Right lobe of liver (tissue), 4 donors: ENCODE measurements at regions not wholly inside any gene's neighbourhood (a gene's known extent, or its start where the extent isn't known, plus 50 kb on each side); places are given as distances from the start of the nearest gene placed in this dataset.

ENCODE experiments used
- POLR2A ChIP-seq: fragments of 450-650 bp; IDR thresholded peaks from one replicate; pipeline ENCODE4 v1.6.1; 2017; ENCODE audit warnings: antibody characterized with exemption, mild to moderate bottlenecking
- TF ChIP-seq, protein P1 (sequence below), 4 donors: fragments of 200-600 bp in 3 of 4; fragments of 450-650 bp in 1 of 4; IDR thresholded peaks; one replicate each; pipeline versions ENCODE4 v1.5.1 to v1.8.0; 2016 to 2022; ENCODE audit warnings: antibody characterized with exemption in 4 of 4, mild to moderate bottlenecking in 2 of 4
- donor health status: DM: no; HTN: no; CAD: no.
- donor health status: DM: no; HTN: no; CAD: no.
- donor health status: DM: no; HTN: yes; CAD: no.

DNA sequence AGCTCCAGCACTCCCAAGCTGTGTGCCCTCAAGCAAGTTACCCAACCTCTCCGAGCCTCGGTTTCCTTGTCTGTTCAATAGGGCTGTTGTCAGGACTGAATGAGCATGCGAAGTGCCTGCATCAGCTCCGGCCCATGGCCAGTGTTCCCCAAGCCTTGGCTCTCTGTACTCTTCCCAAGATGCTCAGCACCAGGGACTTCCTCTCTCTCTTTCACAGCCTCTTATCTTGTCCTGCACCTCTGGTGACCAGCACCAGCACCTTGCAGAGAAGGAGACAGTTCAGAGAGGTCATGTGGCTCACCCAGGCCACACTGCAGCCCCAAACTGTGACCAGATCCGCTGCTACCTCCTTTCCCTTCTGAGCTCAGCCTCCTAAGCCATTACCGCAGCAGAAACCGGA lies 120.3 kb upstream of the ANO1 start:
- no peak for TF ChIP-seq POLR2A
- TF ChIP-seq, protein P1, sequence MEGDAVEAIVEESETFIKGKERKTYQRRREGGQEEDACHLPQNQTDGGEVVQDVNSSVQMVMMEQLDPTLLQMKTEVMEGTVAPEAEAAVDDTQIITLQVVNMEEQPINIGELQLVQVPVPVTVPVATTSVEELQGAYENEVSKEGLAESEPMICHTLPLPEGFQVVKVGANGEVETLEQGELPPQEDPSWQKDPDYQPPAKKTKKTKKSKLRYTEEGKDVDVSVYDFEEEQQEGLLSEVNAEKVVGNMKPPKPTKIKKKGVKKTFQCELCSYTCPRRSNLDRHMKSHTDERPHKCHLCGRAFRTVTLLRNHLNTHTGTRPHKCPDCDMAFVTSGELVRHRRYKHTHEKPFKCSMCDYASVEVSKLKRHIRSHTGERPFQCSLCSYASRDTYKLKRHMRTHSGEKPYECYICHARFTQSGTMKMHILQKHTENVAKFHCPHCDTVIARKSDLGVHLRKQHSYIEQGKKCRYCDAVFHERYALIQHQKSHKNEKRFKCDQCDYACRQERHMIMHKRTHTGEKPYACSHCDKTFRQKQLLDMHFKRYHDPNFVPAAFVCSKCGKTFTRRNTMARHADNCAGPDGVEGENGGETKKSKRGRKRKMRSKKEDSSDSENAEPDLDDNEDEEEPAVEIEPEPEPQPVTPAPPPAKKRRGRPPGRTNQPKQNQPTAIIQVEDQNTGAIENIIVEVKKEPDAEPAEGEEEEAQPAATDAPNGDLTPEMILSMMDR (IDR thresholded peaks at IDR 0.05): no peak
